Keratinocyte (primary cell): ENCODE measurements at regions not wholly inside any gene's neighbourhood (a gene's known extent, or its start where the extent isn't known, plus 50 kb on each side); places are given as distances from the start of the nearest gene placed in this dataset.

Source experiments
- EZH2 ChIP-seq: IDR thresholded peaks from one replicate; pipeline ENCODE4 v1.6.1; 2012; ENCODE audit warnings: inconsistent platforms, mild to moderate bottlenecking, low read length, moderate library complexity
- TF ChIP-seq, protein P1 (sequence below), 3 experiments: IDR thresholded peaks in 1 of 3; conservative IDR thresholded peaks in 1 of 3; optimal IDR thresholded peaks in 1 of 3; 2 replicates in 2 of 3; 3 replicates in 1 of 3; pipeline versions ENCODE3 to v1.5.1; 2011; ENCODE audit warnings: low read length in 3 of 3, mild to moderate bottlenecking in 3 of 3, moderate library complexity in 2 of 3, control low read depth in 1 of 3, inconsistent platforms in 1 of 3; ENCODE audit not compliant: insufficient read depth in 2 of 3; ENCODE audit errors: extremely low read depth in 1 of 3

- TF ChIP-seq, protein P1, sequence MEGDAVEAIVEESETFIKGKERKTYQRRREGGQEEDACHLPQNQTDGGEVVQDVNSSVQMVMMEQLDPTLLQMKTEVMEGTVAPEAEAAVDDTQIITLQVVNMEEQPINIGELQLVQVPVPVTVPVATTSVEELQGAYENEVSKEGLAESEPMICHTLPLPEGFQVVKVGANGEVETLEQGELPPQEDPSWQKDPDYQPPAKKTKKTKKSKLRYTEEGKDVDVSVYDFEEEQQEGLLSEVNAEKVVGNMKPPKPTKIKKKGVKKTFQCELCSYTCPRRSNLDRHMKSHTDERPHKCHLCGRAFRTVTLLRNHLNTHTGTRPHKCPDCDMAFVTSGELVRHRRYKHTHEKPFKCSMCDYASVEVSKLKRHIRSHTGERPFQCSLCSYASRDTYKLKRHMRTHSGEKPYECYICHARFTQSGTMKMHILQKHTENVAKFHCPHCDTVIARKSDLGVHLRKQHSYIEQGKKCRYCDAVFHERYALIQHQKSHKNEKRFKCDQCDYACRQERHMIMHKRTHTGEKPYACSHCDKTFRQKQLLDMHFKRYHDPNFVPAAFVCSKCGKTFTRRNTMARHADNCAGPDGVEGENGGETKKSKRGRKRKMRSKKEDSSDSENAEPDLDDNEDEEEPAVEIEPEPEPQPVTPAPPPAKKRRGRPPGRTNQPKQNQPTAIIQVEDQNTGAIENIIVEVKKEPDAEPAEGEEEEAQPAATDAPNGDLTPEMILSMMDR (optimal IDR thresholded peaks at IDR 0.05 in 1 of 3, IDR thresholded peaks at IDR 0.05 in 1 of 3, conservative IDR thresholded peaks at IDR 0.05 in 1 of 3; ENCODE audit: extremely low read depth in 1 of 3, insufficient read depth in 2 of 3, low read length in 3 of 3) = no peak
- no peak for TF ChIP-seq EZH2
Observed at GRCh38 chr3:106215047-106215446, 346.2 kb upstream of the CBLB start.
